NCI-H510A (cell line): ENCODE measurements at regions not wholly inside any gene's neighbourhood (a gene's known extent, or its start where the extent isn't known, plus 50 kb on each side); places are given as distances from the start of the nearest gene placed in this dataset.
"Not testable (repeated sequence)": the region's sequence is repeated elsewhere in the genome, so short reads cannot be mapped to it uniquely, and the experiment has no call there.

ENCODE experiments used
- DNase-seq: peaks from one replicate; lab custom pipeline; 2025; lab: John Stamatoyannopoulos, UW

DNA sequence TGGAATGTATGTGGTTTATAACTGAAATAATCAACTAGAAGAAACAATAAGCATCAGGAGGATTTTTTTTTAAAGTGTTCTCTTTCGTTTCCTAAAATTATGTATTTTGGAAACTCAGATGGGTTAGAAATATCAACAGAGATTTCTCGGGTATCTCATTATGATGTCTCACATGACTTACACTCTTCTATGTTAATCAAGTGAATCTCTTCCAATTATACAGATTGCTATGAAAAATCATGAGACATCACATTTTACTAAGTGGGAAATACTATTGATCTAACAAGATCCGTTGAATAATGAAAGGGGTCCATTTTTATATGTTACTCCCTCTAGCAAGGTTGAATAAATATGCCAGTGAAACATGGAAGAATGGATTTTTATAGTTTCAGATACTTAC is 54.7 kb upstream of the NRIP1 start:
- DNase-seq: no peak

DNA sequence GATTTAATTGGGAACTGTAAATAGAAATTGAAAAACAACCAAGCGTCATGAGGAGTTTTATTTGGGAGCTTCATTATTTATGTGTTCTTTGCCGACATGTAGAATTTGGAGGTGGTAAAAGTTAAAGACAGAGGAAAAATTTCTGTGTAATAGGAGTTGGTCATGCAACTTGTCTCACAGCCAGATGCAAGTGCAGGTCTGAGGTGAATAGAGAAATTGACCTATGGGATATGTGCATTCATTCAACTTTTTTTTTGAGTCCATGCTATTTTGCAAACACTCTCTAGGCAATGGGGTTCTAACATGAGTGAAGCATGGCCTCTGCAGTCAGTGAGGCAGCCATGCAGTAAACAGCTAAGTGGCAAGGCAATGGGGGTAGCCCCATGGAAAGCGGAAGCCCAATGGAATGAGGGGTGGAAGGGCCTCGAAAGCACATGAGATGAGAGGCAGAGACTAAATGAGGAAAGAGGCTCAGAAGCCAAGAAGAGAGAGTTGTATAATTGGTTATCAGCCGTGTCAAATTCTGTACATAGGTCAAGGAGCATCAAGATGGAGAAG is 56.4 kb upstream of the NRIP1 start:
- DNase-seq: no peak

DNA sequence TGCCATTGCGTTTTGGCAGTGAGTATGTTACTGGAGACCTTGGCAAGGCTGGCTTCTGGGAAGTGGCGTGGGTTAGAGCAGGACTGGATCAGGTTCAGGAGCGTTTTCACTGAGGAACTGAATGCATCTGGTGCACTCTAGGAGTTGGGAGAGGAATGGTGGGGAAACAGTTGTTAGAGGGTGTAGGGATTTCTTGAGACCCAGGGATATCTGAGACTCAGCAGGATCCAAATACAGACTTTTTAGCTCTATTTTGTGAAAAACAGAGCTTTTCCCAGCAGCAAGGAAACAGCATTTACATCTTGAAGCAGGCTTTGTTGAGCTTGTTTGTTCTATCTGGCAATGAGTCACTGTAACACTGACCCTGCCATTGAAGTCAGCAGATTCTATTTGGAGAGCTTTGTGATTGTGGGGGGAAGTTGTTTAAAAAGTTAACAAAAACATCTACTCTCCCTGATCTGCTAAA is 56.9 kb upstream of the NRIP1 start:
- DNase-seq: no peak

DNA sequence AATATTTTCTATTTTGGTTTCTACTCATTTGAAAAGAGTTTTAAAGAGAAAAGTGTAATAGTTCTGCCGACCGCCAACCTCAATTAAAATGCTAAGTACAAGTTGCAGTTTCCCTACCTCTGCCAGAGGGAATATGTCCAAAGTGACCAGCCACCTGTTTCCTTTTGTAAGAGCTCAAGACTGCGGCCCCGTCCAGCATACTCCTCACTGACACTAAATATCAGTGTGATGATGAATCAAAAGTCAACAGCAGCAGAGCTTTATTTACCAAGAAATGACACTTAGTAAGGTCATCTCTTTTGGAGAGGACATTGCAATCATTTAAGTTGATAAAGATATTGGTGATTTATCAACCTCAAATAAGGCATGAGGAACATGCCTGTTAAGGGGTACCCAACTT is 57.4 kb upstream of the NRIP1 start:
- no peak for DNase-seq

DNA sequence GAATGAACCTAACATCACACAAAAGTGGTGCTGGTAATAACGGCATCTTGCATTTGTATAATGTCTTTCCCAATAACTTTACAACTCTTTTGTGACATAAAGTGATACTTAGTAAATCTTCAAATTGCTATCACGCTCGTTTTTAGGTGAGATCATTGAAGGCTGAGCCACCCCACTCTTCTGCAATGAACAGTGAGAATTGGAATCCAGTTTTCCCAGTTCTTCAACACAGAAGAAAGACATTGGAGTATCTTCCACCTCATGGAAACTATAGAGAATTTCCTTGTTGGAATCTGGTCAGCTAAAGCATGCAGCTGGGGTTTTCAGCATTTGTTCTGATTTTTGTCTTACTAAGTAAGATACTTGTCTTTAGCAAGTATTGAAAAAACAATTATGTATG is 59.9 kb upstream of the NRIP1 start:
- DNase-seq: no peak

DNA sequence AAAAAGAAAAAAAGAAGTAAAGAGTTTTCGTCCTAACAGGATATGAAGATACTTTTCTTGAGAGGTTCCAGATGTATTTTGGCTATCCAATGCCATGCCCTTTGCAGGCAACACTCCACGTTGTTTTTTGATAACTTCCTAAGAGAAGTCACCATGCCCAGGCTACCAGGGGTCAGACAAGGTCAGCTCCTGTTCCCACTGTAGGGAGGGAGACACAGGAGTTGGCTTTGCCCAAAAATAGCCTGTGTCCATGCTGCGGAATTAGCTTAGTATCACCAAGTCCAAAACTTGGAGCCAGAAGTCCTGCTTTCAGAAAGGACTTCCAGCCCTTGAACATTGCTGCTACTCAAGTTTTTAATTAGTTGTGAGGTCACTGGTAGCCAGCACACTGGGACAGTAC is 62.1 kb upstream of the NRIP1 start:
- DNase-seq: no peak

DNA sequence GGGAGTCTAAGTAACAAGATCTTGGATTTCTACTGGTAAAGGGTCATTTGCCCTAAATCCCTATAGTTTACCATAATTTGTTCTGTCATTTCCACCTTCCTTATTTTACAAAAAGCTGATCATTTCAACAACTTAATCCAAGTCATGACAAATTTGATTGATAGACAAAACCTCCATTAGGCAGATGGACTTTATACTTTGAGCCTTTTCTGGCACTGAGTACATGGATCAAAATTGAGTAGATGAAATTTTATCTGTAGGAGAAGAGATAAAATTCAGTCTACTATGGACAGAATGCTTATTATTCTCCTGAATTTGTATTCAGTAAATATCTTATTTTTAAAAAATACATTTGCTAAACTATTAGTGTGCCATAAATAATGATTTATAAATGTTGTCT is 62.6 kb upstream of the NRIP1 start:
- no peak for DNase-seq

DNA sequence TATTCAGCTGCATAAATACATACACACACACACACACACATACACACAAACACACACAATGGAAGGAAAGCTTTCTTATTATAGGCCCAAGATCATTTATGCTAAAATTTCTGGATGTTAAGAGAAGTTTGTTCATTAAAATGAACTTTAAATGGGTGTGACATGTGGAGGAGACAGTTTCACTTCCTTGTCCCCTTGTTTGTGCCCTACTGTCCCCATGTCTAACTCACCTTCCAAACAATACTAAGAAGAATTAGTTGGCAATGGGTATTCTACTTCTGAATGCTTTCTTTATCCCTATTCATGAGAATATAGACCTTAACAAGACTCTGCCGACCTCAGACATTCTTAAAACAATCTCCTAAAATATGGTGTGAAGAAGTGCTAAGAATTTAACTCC is 63.5 kb upstream of the NRIP1 start:
- DNase-seq: no peak

DNA sequence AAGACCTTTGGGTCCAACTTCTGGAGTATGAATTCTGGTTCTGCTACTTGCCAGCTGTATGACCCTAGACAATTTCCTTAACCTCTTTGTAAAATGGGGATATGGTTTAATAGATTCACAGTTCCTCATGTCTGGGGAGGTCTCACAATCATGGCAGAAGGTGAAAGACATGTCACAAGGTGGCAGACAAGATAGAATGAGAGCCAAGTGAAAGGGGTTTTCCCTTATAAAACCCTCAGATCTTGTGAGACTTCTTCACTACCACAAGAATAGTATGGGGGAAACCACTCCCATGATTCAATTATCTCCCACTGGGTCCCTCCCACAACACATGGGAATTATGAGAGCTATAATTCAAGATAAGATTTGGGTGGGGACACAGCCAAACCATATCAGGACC is 63.9 kb upstream of the NRIP1 start:
- not testable (repeated sequence) for DNase-seq

DNA sequence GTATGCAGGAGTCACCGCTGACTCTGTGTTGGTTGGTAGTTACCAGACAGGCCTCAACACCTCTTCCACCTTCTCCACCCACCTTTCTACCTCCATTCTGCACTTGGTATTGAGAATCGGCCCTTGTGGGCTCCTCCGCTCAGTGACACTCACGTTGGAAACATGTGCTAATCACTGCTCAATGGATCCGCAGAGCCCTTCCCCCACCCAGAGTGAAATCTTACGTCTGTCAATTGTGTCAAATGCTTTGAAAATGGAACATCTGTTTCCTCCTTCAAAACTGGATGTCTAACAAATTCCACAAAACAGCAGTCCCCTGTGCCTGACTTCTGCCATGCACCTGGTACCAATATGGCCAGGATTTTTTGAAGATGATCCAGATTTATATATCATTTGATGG is 65.5 kb upstream of the NRIP1 start:
- no peak for DNase-seq

DNA sequence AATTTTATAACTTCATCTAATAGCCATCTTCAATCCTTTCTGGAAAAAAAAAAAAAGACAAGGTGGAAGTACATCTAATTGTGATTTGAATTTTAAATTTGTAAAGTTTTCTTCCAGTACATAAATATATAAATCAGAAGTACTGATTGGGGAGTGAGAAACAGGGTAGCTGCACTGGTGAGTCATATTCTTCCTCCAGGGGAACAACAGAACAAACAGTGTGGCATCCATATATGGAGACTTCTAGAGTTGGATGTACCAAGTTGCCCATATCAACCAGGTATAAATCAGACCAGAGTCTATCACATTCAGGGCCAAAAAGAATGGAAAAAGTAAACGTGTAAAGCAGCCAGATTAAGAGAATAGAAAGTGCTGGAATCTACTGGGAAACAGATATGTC is 66.0 kb upstream of the NRIP1 start:
- DNase-seq: no peak

DNA sequence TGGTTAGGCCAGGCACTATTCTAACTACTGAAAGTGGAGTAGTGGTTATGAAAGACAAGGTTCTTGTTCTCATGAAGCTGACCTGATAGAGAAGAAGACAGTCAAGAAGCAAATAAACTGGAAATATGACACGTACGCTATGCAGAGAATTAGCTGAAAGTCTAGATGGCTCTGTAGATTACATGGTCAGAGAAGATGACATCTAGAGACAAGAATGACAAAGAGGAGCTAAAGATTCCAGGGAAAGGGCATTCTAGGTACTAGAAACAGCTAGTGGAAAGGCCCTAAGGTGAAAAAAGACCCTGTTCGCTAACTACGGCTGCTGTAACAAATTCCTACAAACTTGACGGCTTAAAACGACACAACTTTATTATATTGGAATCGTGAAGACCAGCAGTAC is 68.0 kb upstream of the NRIP1 start:
- DNase-seq: no peak

DNA sequence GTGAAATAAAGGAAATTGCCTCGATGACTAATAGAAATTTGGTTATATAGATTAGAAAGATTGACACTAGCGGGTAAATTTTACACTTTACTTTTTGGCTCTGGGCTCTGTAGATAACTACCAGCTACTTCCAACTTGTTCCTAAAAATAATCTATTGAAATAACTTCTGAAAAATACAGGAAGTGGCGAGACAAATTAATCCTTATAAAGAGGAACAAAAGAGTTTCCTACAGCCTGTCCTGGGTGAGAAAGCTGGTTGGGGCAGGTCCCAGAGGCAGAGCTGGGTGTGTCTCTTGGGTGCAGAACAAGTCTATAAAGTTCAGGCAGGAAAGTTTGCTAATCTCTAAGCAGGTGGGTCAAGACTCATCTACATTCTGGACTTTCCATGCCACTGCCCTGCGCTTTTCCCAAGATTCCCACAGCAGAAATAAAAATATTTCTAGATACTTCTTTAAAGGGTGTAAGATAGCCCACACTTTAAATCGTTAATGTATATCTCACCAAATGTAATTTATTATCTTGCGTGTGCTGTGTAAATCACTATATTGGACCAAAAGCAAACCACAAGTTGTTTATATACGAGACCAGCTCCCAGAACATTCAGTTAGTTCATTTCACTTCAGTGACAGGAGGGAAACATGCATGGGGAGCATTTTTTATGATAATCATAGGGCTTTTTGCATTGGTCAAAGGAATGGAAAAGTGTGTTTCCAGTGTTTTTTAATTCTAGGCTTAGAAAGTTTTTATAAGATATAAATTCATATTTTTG is 70.1 kb upstream of the NRIP1 start:
- DNase-seq: no peak

DNA sequence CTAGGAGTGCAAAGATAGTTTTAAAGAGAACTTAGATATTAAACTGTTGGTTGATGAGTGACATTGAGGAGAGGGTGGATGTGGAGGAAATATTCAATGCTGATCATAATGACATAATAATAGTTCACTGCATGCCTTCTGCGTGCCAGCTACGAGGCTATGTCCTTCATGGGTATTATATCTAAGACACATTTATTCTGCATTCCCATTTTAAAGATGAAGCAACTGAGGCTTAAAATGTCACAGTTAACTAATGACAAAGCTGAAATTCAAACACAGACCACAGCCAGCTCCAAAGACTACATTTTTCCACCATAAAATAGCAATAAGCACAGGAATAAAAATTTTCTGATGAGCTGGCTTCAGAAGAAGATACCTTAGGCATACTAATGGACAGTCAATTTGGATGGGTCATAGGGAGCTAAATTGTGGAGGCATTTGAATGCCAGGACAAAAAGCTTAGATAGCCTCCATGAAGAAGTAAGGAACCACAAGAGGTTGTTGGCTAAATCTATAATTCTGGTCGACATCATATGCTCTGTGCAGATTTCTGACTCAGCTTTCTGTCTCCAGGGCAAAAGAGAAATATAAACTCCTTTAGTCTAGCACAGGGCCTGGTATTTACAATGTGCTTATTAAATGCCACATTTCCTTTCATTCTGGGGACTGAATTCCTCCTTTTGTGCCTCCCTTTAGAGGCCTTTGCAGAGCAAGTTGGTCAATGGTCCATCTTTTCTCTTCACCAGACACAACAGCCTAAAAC is 71.2 kb upstream of the NRIP1 start:
- no peak for DNase-seq

DNA sequence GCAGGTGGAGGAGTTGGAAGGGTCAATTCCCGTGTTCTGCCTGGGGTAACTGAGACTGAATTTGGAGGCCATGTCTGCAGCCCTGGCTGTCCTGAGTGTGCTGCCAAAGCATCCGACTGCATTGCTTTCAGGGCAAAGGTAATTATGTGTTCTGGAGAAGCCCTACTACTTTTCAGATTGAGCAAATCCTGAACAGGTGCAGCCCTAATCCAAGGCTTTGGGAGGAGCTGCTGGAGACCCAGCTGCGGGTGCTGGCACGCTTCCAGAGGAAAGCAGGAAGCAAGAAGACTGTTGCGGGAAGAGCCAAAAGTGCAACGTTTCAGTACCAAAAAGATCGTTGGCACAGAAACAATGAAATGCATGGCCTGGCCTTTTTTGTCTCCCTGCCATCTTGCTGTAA is 73.7 kb upstream of the NRIP1 start:
- no peak for DNase-seq

DNA sequence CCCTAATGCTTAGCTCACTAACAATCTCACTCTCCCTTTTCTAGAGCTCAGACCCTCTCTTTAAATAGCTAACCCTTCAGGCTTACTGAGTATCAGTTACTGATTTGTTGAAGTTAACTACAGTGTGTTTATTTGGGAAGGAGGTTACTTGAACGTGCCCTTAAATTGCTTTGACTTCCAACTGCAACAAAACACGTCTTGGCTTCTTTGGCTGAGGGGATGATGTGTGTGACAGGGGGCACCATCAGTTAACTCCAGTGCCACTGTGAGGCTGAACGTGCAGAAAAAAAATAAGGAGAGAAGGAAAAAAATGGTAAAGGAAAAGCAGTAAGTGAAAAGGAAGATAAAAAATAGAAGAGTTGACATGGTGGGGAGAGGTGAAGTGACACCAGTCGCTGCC is 75.1 kb upstream of the NRIP1 start:
- DNase-seq: no peak

DNA sequence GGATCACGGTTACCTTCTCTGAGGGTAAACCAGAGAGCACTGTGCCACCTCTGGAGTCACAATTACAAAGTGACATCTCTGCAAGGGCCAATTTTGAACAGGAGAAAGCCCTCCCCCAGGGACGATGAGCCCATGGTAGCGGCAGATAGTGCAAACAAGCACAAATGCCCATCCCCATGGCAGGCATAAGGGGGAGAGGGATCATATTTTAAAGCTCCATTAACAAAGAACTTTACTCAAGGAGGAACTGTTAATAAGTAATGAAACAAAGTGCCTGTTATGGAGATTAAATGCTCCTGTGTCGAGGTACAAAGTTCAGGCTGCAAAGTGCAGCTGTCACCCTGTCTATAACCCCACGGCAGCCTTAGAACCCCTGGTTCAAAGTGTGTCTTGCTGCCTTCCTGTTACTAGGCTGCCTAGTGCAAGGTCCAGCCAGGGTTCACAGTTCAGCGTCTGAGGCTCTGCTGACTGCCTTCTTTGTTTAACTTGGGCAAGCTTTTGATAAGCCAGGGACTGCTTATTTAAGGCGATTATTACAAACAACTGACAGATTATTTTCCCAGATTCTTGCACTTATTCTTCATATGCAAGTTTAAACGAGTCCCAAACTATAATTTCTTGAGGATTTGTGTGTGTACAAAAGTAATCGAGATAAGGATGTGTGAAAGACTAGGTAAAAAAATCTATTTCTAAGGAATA is 75.7 kb upstream of the NRIP1 start:
- no peak for DNase-seq

DNA sequence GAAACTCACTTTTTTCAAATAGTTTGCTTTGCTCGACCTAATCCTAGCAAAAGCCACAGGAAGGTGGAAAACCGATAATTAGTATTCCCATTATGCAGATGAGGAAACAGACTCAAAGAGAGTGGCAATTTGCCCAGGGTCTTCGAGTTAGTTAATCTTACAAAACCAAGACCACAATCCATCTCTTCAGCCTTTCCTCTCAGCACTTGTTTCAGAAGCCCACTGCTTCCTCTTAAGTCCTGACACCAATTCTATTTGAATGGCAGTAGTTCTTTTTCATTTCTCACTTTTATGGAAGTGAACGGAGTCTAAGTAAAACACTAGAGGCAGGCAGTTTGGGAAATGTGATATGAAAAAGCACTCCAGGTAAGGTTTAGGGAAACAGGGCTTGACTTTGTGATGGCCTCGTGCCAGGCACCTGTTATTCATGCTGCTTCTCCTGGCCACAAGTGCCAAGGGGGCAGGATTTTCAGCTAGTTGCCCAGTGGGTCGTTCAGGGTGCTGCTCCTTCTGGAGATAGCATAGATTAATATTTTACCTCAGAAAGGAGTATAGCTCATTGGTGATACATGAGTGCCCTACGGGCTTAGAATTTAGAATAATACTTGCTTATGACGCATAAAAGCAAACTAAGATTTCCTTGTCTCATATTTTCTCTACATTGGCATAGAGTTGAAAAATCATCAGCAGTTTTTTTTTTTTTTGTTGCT is 76.6 kb upstream of the NRIP1 start:
- DNase-seq: no peak

DNA sequence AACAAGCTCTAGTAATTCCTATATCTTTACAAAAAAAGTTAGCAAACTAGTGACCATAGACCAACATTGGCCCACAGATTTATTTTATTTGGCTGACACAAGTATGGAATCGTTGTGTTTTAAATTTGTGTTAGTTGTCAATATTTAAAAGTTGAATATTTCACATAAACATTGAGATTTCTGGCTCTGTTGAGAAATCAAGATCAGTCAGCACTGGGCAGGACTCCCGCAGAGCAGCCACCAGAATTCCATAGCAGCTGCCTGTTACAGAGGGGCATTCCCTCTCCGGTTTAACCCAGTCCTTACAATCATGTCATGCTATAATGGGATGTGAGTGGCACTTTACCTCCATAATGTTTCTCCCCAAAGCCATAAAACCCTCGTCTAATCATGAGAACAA is 79.2 kb upstream of the NRIP1 start:
- no peak for DNase-seq

DNA sequence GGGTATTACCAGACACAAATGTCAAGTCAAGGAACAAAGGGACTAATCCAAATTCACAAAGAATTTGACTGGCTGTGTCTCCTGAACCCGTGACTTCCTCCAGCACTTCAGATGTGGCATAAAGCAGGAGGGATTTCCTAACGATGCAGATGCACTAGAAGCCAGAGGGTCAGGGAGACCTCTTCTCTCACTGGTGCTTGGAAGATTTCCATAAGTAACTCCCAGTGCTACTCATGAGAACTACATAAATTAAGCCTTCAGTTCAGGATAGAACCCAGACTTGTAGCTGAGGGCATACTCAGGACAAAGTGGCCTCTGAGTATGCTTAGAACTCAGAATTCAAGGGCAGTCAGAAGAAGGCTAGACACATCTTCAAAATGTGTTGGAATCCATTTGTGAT is 83.6 kb upstream of the NRIP1 start:
- DNase-seq: no peak

DNA sequence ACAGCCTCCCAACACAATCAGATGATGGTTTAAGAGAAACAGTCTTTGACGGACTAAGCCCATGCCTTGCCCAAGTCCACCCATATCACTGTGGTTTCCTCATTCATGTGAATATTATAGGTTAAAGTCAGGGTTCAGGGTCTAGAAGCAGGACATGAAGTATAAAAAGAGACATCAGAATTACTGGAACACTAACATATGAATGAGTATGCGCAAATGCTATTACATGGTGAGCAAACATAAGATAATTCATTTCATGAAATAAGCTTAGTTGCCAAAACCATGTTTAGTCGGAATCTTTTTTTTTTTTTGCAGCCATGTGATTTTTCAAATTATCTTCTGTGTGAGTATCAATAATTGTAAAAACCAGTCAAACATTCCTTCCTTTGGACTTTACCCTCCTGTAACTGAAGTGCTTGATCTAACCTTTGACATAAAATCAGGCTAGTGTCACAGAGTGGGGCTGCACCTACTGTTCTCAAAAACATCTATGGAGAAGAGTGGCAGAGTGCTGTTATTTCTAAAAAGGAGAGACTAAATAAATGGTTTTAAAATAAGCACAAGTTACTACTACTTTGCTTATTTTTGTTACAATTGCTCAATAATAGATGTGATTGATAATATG is 84.9 kb upstream of the NRIP1 start:
- no peak for DNase-seq
